Stomach (tissue), 4 donors: ENCODE measurements at regions not wholly inside any gene's neighbourhood (a gene's known extent, or its start where the extent isn't known, plus 50 kb on each side); places are given as distances from the start of the nearest gene placed in this dataset.

Experiments
- EP300 ChIP-seq: sonication (generic); formaldehyde crosslinking; IDR thresholded peaks from one replicate; pipeline ENCODE4 v1.6.1; 2017; ENCODE audit warnings: antibody characterized with exemption
- POLR2A ChIP-seq, 4 donors: fragments of 450-650 bp; IDR thresholded peaks; one replicate each; pipeline ENCODE4 v1.6.1; 2016; ENCODE audit warnings: antibody characterized with exemption in 4 of 4, control low read depth in 2 of 4, mild to moderate bottlenecking in 1 of 4, moderate library complexity in 1 of 4
- POLR2AphosphoS5 ChIP-seq, 3 donors: sonication (generic); formaldehyde crosslinking; IDR thresholded peaks; one replicate each; pipeline ENCODE4 v1.6.1; 2016; ENCODE audit warnings: antibody characterized with exemption in 3 of 3
- TF ChIP-seq, protein P1 (sequence below), 7 experiments: fragments of 450-650 bp in 4 of 7; fragments of 200-600 bp in 3 of 7; sonication (generic) in 3 of 7; IDR thresholded peaks; one replicate each; pipeline ENCODE4 v1.5.1; 2016 to 2019; ENCODE audit warnings: antibody characterized with exemption in 7 of 7, control low read depth in 2 of 7, mild to moderate bottlenecking in 1 of 7

GRCh38 chr12:124465473-124465872 is 101.9 kb downstream of the NCOR2 start:
- TF ChIP-seq POLR2AphosphoS5 (IDR thresholded peaks at IDR 0.05) (no peak), POLR2A (IDR thresholded peaks at IDR 0.05) (no peak), EP300 (no peak)
- TF ChIP-seq, protein P1, sequence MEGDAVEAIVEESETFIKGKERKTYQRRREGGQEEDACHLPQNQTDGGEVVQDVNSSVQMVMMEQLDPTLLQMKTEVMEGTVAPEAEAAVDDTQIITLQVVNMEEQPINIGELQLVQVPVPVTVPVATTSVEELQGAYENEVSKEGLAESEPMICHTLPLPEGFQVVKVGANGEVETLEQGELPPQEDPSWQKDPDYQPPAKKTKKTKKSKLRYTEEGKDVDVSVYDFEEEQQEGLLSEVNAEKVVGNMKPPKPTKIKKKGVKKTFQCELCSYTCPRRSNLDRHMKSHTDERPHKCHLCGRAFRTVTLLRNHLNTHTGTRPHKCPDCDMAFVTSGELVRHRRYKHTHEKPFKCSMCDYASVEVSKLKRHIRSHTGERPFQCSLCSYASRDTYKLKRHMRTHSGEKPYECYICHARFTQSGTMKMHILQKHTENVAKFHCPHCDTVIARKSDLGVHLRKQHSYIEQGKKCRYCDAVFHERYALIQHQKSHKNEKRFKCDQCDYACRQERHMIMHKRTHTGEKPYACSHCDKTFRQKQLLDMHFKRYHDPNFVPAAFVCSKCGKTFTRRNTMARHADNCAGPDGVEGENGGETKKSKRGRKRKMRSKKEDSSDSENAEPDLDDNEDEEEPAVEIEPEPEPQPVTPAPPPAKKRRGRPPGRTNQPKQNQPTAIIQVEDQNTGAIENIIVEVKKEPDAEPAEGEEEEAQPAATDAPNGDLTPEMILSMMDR (IDR thresholded peaks at IDR 0.05), result no peak
